ENCODE measurements at regions not wholly inside any gene's neighbourhood (a gene's known extent, or its start where the extent isn't known, plus 50 kb on each side); places are given as distances from the start of the nearest gene placed in this dataset.

DNA sequence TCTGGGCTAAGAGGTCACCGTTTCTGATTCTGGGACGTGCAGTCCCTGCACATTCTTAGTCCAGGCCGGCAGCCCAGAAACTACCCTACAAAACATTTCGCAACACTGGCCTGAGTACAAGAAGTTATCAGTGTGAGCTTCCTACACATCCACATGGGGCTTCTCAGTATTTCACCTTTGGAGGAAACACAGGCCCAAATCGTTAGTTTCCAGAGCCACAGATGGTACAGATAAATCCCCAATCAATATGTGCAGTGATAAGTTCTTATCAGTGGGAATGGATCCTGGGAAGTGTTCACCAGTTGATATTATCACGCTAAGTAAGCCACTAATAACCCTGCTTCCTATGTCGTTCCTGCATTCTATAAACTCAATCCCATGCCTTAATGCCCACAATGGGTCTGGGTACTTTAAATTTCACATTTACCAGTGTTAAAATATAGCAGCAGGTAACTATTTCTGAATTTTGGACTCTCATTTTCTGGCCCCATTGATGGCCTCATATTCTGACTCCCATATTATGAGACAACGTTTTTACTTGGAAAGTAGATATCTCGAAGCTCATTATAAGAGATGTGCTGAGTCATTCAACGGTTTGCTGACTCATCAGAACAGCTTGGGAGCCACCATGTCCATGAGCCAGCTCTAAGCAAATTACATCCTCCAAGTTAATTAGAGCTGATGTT, 370.2 kb upstream of the MAF start:
- DNase-seq (no peak), ATAC-seq (ENCODE audit: low read depth) (no peak)
- Histone ChIP-seq H3K4me3 (ENCODE audit: control extremely low read depth in 1 of 5, extremely low read depth in 1 of 5, insufficient read depth in 1 of 5, low read depth in 2 of 5, low read length in 4 of 5) (no peak overlapping the region), H4K20me1 (ENCODE audit: control insufficient read depth, insufficient read depth, low read length, poor library complexity, severe bottlenecking) (no peaks in the 10 kb centered on the region), H3K9ac (ENCODE audit: low read length) (no peak overlapping the region), H3K4me2 (replicated peaks; ENCODE audit: low read depth, low read length, poor library complexity, severe bottlenecking) (no peak overlapping the region), H3K27ac (ENCODE audit: low read length in 2 of 2) (no peak overlapping the region), H3K36me3 (replicated peaks in 1 of 2; ENCODE audit: control extremely low read depth in 1 of 2, control insufficient read depth in 1 of 2, extremely low read depth in 1 of 2, insufficient read depth in 2 of 2, low read length in 1 of 2) (no peaks in the 10 kb centered on the region), H3K9me3 (ENCODE audit: control extremely low read depth in 1 of 3, control insufficient read depth in 2 of 3, insufficient read depth in 1 of 3, low read length in 2 of 3) (no peaks in the 10 kb centered on the region), H3K27me3 (replicated peaks in 1 of 4; ENCODE audit: control extremely low read depth in 1 of 4, control insufficient read depth in 3 of 4, insufficient read depth in 4 of 4, low read length in 3 of 4) (no peaks in the 10 kb centered on the region), H2AFZ (ENCODE audit: insufficient read depth, low read depth, low read length, poor library complexity, severe bottlenecking) (no peak overlapping the region), H3K4me1 (ENCODE audit: control insufficient read depth in 2 of 2, insufficient read depth in 2 of 2, low read length in 2 of 2) (no peaks in the 10 kb centered on the region), H3K79me2 (ENCODE audit: control insufficient read depth, insufficient read depth, low read length) (no peaks in the 10 kb centered on the region)
- Mint-ChIP-seq H3K27ac (no peak overlapping the region), H3K27me3 (no peaks in the 10 kb centered on the region), H3K4me1 (no peaks in the 10 kb centered on the region), H3K9me3 (ENCODE audit: insufficient read depth) (no peaks in the 10 kb centered on the region), H3K4me3 (no peak overlapping the region)
- POLR2A ChIA-PET, result no interaction called here
- TF ChIP-seq, protein P1, sequence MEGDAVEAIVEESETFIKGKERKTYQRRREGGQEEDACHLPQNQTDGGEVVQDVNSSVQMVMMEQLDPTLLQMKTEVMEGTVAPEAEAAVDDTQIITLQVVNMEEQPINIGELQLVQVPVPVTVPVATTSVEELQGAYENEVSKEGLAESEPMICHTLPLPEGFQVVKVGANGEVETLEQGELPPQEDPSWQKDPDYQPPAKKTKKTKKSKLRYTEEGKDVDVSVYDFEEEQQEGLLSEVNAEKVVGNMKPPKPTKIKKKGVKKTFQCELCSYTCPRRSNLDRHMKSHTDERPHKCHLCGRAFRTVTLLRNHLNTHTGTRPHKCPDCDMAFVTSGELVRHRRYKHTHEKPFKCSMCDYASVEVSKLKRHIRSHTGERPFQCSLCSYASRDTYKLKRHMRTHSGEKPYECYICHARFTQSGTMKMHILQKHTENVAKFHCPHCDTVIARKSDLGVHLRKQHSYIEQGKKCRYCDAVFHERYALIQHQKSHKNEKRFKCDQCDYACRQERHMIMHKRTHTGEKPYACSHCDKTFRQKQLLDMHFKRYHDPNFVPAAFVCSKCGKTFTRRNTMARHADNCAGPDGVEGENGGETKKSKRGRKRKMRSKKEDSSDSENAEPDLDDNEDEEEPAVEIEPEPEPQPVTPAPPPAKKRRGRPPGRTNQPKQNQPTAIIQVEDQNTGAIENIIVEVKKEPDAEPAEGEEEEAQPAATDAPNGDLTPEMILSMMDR (IDR thresholded peaks at IDR 0.05), result no peak
- no peak for TF ChIP-seq EZH2 (IDR thresholded peaks at IDR 0.05; ENCODE audit: borderline replicate concordance, insufficient read depth, low read depth, low read length, poor library complexity, severe bottlenecking)
- intact Hi-C loops (cut with micrococcal nuclease), result no loop called here
- WGBS (ENCODE audit: insufficient coverage), result 92% methylated on average over 4 of the region's 10 CpGs
- CTCF ChIA-PET, result no interaction called here

DNA sequence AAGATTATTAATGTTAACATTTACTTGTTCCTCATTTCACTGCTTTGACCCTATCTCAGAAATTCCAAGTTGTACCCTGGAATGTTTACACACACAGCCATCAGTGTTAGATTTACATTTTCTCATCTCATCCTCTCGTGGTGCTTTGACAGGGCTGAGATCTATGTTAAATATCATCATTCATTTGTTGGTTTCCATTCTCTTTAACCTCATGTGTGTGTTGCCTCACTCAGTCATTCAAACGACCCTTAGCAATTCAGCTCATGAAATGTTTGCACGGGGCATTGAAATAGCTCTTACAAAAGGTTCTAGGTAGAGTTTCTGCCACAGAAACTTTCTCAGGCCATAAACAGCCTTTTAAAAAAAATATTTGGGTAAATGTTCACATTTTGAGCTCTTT, 369.6 kb upstream of the MAF start:
- DNase-seq (no peak), ATAC-seq (ENCODE audit: low read depth) (no peak)
- Histone ChIP-seq H3K27me3 (replicated peaks in 1 of 4; ENCODE audit: control extremely low read depth in 1 of 4, control insufficient read depth in 3 of 4, insufficient read depth in 4 of 4, low read length in 3 of 4) (no peaks in the 10 kb centered on the region), H3K9ac (ENCODE audit: low read length) (no peak overlapping the region), H3K4me3 (ENCODE audit: control extremely low read depth in 1 of 5, extremely low read depth in 1 of 5, insufficient read depth in 1 of 5, low read depth in 2 of 5, low read length in 4 of 5) (no peak overlapping the region), H3K4me2 (replicated peaks; ENCODE audit: low read depth, low read length, poor library complexity, severe bottlenecking) (no peak overlapping the region), H3K36me3 (replicated peaks in 1 of 2; ENCODE audit: control extremely low read depth in 1 of 2, control insufficient read depth in 1 of 2, extremely low read depth in 1 of 2, insufficient read depth in 2 of 2, low read length in 1 of 2) (no peaks in the 10 kb centered on the region), H3K9me3 (ENCODE audit: control extremely low read depth in 1 of 3, control insufficient read depth in 2 of 3, insufficient read depth in 1 of 3, low read length in 2 of 3) (no peaks in the 10 kb centered on the region), H3K79me2 (ENCODE audit: control insufficient read depth, insufficient read depth, low read length) (no peaks in the 10 kb centered on the region), H3K27ac (ENCODE audit: low read length in 2 of 2) (no peak overlapping the region), H3K4me1 (ENCODE audit: control insufficient read depth in 2 of 2, insufficient read depth in 2 of 2, low read length in 2 of 2) (no peaks in the 10 kb centered on the region), H4K20me1 (ENCODE audit: control insufficient read depth, insufficient read depth, low read length, poor library complexity, severe bottlenecking) (no peaks in the 10 kb centered on the region), H2AFZ (ENCODE audit: insufficient read depth, low read depth, low read length, poor library complexity, severe bottlenecking) (no peak overlapping the region)
- no CpG with 5 or more reads among the region's 3 CpGs for WGBS (ENCODE audit: insufficient coverage)
- CTCF ChIA-PET, result no interaction called here
- H3K9me3 Mint-ChIP-seq (ENCODE audit: insufficient read depth), result no peaks in the 10 kb centered on the region
- no peak overlapping the region for H3K27ac Mint-ChIP-seq
- H3K27me3 Mint-ChIP-seq, result no peaks in the 10 kb centered on the region
- no peak for TF ChIP-seq EZH2 (IDR thresholded peaks at IDR 0.05; ENCODE audit: borderline replicate concordance, insufficient read depth, low read depth, low read length, poor library complexity, severe bottlenecking)
- TF ChIP-seq, protein P1 (IDR thresholded peaks at IDR 0.05), result no peak
- POLR2A ChIA-PET, result no interaction called here
- H3K4me1 Mint-ChIP-seq, result no peaks in the 10 kb centered on the region
- intact Hi-C loops (cut with micrococcal nuclease), result no loop called here
- no peak overlapping the region for H3K4me3 Mint-ChIP-seq
